ENCODE measurements at regions not wholly inside any gene's neighbourhood (a gene's known extent, or its start where the extent isn't known, plus 50 kb on each side); places are given as distances from the start of the nearest gene placed in this dataset.

DNA sequence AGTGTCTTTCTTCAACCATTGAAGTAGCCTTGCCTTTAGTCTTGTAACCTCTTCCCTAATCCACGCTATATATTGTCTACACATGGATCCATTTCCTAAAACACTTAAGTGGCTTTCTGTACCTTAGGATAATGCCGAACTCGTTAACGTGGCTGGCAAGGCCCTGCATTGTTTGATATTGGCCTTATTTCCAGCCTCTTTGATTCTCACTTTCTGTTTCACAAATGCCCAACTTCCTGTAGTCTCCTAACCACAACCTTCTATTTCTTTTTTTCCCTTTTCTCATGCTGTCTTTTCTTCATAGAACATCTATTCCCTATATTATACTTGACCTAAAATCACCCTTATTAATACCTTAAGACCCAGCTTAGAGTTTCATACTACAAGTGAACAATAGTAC, 536.0 kb downstream of the LMO4 start:
- TF ChIP-seq, protein P1, sequence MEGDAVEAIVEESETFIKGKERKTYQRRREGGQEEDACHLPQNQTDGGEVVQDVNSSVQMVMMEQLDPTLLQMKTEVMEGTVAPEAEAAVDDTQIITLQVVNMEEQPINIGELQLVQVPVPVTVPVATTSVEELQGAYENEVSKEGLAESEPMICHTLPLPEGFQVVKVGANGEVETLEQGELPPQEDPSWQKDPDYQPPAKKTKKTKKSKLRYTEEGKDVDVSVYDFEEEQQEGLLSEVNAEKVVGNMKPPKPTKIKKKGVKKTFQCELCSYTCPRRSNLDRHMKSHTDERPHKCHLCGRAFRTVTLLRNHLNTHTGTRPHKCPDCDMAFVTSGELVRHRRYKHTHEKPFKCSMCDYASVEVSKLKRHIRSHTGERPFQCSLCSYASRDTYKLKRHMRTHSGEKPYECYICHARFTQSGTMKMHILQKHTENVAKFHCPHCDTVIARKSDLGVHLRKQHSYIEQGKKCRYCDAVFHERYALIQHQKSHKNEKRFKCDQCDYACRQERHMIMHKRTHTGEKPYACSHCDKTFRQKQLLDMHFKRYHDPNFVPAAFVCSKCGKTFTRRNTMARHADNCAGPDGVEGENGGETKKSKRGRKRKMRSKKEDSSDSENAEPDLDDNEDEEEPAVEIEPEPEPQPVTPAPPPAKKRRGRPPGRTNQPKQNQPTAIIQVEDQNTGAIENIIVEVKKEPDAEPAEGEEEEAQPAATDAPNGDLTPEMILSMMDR (IDR thresholded peaks at IDR 0.05; ENCODE audit: insufficient read depth, low read depth, low read length) = no peak
- no peak for TF ChIP-seq EZH2 (IDR thresholded peaks at IDR 0.05; ENCODE audit: insufficient read depth, low read length)
